OCI-LY1 (cell line): ENCODE measurements at regions not wholly inside any gene's neighbourhood (a gene's known extent, or its start where the extent isn't known, plus 50 kb on each side); places are given as distances from the start of the nearest gene placed in this dataset.

Experiments
- H2AFZ ChIP-seq: fragments of 200-600 bp; sonication (generic), shearing (Covaris generic); 2 replicates; pipeline ENCODE4 v1.6.0; 2014; ENCODE audit warnings: antibody characterized with exemption, mild to moderate bottlenecking, low read length
- H3F3A ChIP-seq: fragments of 200-600 bp; sonication (generic), shearing (Covaris generic); 2 replicates; pipeline ENCODE4 v1.6.0; 2014; ENCODE audit warnings: mild to moderate bottlenecking, antibody characterized with exemption, low read length, moderate library complexity; ENCODE audit not compliant: insufficient read depth
- H3K27ac ChIP-seq: fragments of 200-600 bp; sonication (generic); 2 replicates; pipeline ENCODE4 v1.5.1; 2014; ENCODE audit warnings: low read length, mixed run types, mild to moderate bottlenecking, low read depth; ENCODE audit not compliant: poor library complexity, severe bottlenecking
- H3K27me3 ChIP-seq: fragments of 200-600 bp; sonication (generic); 2 replicates; pipeline ENCODE4 v1.6.0; 2014; ENCODE audit warnings: antibody characterized with exemption, mild to moderate bottlenecking, low read length, moderate library complexity; ENCODE audit not compliant: insufficient read depth
- H3K36me3 ChIP-seq: fragments of 200-600 bp; sonication (generic); 2 replicates; pipeline ENCODE4 v1.6.1; 2014; ENCODE audit warnings: mild to moderate bottlenecking, antibody characterized with exemption, low read length, moderate library complexity, mixed read lengths; ENCODE audit not compliant: insufficient read depth
- H3K4me1 ChIP-seq: fragments of 200-600 bp; sonication (generic); 2 replicates; pipeline ENCODE4 v1.5.1; 2014; ENCODE audit warnings: mild to moderate bottlenecking, low read length, moderate library complexity; ENCODE audit not compliant: insufficient read depth, severe bottlenecking
- H3K4me2 ChIP-seq: fragments of 200-600 bp; sonication (generic), shearing (Covaris generic); 2 replicates; pipeline ENCODE4 v1.6.1; 2014; ENCODE audit warnings: low read length
- H3K4me3 ChIP-seq: fragments of 200-600 bp; sonication (generic); 2 replicates; pipeline ENCODE4 v1.5.1; 2014; ENCODE audit warnings: low read length, low read depth, mild to moderate bottlenecking, mixed read lengths; ENCODE audit not compliant: poor library complexity, severe bottlenecking
- H3K79me2 ChIP-seq: fragments of 200-600 bp; shearing (Covaris generic); 2 replicates; pipeline ENCODE4 v1.6.1; 2016; ENCODE audit warnings: mixed run types, low read length, mixed read lengths; ENCODE audit not compliant: insufficient read depth
- H3K9ac ChIP-seq: fragments of 200-600 bp; sonication (generic), shearing (Covaris generic); 2 replicates; pipeline ENCODE4 v1.6.1; 2014; ENCODE audit warnings: mild to moderate bottlenecking, low read length, mixed read lengths
- H3K9me2 ChIP-seq: fragments of 200-600 bp; sonication (generic), shearing (Covaris generic); 2 replicates; pipeline ENCODE4 v1.6.1; 2014; ENCODE audit warnings: low read depth, mild to moderate bottlenecking, low read length, mixed read lengths
- H3K9me3 ChIP-seq: fragments of 200-600 bp; shearing (Covaris generic); 2 replicates; pipeline ENCODE4 v1.6.1; 2014; ENCODE audit warnings: low read length, mixed read lengths
- H4K20me1 ChIP-seq: fragments of 200-600 bp; sonication (generic), shearing (Covaris generic); 2 replicates; pipeline ENCODE4 v1.6.0; 2016; ENCODE audit warnings: mild to moderate bottlenecking, low read length; ENCODE audit not compliant: insufficient read depth
- EZH2 ChIP-seq: fragments of 200-600 bp; sonication (generic), shearing (Covaris generic); IDR thresholded peaks from 2 replicates; pipeline ENCODE4 v1.8.0; 2017; ENCODE audit warnings: borderline replicate concordance, mixed run types, mild to moderate bottlenecking, antibody characterized with exemption, low read length, moderate library complexity, mixed read lengths
- TF ChIP-seq, protein P1 (sequence below): fragments of 200-600 bp; sonication (generic), shearing (Covaris generic); IDR thresholded peaks from 2 replicates; pipeline ENCODE4 v1.5.1; 2017; ENCODE audit warnings: mild to moderate bottlenecking, antibody characterized with exemption, low read length, moderate library complexity, mixed read lengths

DNA sequence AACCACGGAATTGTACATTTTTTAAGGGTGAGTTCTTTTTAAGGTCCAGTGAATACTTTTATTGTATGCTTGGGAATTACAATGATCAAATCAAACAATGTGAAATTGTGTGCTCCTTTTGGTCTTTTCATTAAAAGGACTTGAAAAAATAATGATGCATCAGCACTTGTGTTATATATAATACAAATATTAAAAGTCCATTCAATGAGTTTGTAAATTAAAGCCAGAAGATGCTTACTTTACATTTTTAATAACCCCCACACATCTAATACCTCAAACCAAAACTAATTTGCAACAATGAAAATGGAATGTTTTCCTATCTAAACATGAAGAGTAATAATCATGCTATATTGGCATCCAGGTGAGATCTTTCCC, 369.8 kb upstream of the LCORL start:
- H3K27ac ChIP-seq: no peak overlapping the region
- H3K9me2 ChIP-seq: no peaks in the 10 kb centered on the region
- H3K4me2 ChIP-seq: no peak overlapping the region
- H3K9ac ChIP-seq: no peak overlapping the region
- no peak overlapping the region for H3K4me3 ChIP-seq
- no peaks in the 10 kb centered on the region for H3K36me3 ChIP-seq
- no peak overlapping the region for H2AFZ ChIP-seq
- no peaks in the 10 kb centered on the region for H3K79me2 ChIP-seq
- H3K4me1 ChIP-seq: no peaks in the 10 kb centered on the region
- no peak for TF ChIP-seq EZH2
- TF ChIP-seq, protein P1, sequence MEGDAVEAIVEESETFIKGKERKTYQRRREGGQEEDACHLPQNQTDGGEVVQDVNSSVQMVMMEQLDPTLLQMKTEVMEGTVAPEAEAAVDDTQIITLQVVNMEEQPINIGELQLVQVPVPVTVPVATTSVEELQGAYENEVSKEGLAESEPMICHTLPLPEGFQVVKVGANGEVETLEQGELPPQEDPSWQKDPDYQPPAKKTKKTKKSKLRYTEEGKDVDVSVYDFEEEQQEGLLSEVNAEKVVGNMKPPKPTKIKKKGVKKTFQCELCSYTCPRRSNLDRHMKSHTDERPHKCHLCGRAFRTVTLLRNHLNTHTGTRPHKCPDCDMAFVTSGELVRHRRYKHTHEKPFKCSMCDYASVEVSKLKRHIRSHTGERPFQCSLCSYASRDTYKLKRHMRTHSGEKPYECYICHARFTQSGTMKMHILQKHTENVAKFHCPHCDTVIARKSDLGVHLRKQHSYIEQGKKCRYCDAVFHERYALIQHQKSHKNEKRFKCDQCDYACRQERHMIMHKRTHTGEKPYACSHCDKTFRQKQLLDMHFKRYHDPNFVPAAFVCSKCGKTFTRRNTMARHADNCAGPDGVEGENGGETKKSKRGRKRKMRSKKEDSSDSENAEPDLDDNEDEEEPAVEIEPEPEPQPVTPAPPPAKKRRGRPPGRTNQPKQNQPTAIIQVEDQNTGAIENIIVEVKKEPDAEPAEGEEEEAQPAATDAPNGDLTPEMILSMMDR: no peak
- H3K9me3 ChIP-seq: no peaks in the 10 kb centered on the region
- H4K20me1 ChIP-seq: no peaks in the 10 kb centered on the region
- no peaks in the 10 kb centered on the region for H3K27me3 ChIP-seq
- no peaks in the 10 kb centered on the region for H3F3A ChIP-seq

DNA sequence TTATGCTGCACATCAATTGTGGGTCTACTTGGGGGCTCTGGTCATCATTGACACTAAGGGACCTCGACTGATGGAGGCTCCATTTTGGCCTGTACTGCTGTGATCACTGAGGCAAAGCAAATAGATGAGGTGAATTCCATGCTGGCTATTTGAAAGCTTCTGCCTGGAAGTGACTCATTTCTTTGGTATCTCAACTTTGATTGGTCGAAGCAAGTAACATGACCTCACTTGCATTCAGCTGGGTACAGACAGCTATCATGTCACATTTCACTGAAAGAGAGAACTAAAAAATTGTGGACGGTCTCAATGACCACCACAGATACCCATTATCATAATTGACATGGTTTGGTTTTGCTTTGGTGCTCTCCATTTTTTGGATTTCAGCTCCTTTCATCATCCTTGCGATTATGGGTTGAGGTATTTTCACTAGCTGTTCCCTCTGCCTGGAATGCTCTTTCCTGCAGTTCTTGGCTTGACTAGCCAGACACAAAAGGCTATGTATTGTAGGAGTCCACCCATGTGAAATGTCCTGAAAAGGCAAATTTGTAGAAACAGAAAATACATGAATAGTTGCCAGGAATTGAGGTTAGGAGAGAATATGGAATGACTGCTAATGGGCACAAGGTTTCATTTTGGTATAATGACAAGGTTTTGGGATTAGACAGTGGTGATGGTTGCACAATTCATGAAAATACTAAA, 369.2 kb upstream of the LCORL start:
- Histone ChIP-seq H3K36me3 (no peaks in the 10 kb centered on the region), H3F3A (no peaks in the 10 kb centered on the region), H3K9me3 (no peaks in the 10 kb centered on the region), H2AFZ (no peak overlapping the region), H4K20me1 (no peaks in the 10 kb centered on the region), H3K9ac (no peak overlapping the region), H3K9me2 (no peaks in the 10 kb centered on the region), H3K4me3 (no peak overlapping the region), H3K4me2 (no peak overlapping the region), H3K27me3 (no peaks in the 10 kb centered on the region), H3K79me2 (no peaks in the 10 kb centered on the region), H3K4me1 (no peaks in the 10 kb centered on the region), H3K27ac (no peak overlapping the region)
- no peak for TF ChIP-seq EZH2
- TF ChIP-seq, protein P1: no peak

DNA sequence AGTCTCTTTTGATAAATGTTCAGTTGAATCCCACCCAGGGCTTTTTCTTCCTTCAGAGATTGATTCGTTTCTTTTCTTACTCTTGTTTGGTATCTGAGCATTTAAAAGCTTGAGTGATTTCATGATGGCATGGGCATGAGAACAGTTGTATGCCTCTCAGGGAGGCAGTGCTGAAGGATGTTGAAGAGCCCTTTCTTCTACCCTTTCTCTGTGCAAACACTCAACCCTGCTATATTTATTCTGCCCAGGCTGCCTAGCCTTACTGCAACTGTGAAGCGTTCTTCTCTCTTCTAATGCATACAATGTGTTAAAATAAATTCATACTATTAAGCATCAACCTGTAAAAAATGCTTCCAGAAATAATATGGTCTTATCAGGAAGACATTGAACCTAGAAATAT, 367.6 kb upstream of the LCORL start:
- no peak for TF ChIP-seq EZH2
- TF ChIP-seq, protein P1: no peak
- H3K4me2 ChIP-seq: no peak overlapping the region
- H3K9me3 ChIP-seq: no peaks in the 10 kb centered on the region
- H2AFZ ChIP-seq: no peak overlapping the region
- no peaks in the 10 kb centered on the region for H3K4me1 ChIP-seq
- H3K27me3 ChIP-seq: no peaks in the 10 kb centered on the region
- no peaks in the 10 kb centered on the region for H3K9me2 ChIP-seq
- H3F3A ChIP-seq: no peaks in the 10 kb centered on the region
- no peaks in the 10 kb centered on the region for H3K36me3 ChIP-seq
- no peaks in the 10 kb centered on the region for H4K20me1 ChIP-seq
- H3K27ac ChIP-seq: no peak overlapping the region
- H3K79me2 ChIP-seq: no peaks in the 10 kb centered on the region
- H3K9ac ChIP-seq: no peak overlapping the region
- H3K4me3 ChIP-seq: no peak overlapping the region
